Chondrocyte (in vitro differentiated cells): ENCODE measurements at regions not wholly inside any gene's neighbourhood (a gene's known extent, or its start where the extent isn't known, plus 50 kb on each side); places are given as distances from the start of the nearest gene placed in this dataset.

Experiments used
- DNase-seq: peaks from one replicate; pipeline ENCODE4 v3.0.0; 2021; ENCODE audit warnings: mixed read lengths, low spot score
- H3K27ac Mint-ChIP-seq: one replicate; pipeline ENCODE4 v1.8.0; 2021; ENCODE audit warnings: mild to moderate bottlenecking, moderate library complexity, mixed read lengths; ENCODE audit not compliant: unreplicated experiment
- H3K27me3 Mint-ChIP-seq: 2 replicates; pipeline ENCODE4 v1.8.0; 2021; ENCODE audit warnings: low read depth, mixed read lengths
- H3K36me3 Mint-ChIP-seq: 2 replicates; pipeline ENCODE4 v1.8.0; 2021; ENCODE audit warnings: low read depth, mixed read lengths
- H3K4me1 Mint-ChIP-seq: 2 replicates; pipeline ENCODE4 v1.8.0; 2021; ENCODE audit warnings: low read depth, mild to moderate bottlenecking, mixed read lengths
- H3K4me3 Mint-ChIP-seq: one replicate; pipeline ENCODE4 v1.8.0; 2021; ENCODE audit warnings: mild to moderate bottlenecking, moderate library complexity, mixed read lengths; ENCODE audit not compliant: unreplicated experiment
- H3K9me3 Mint-ChIP-seq: 2 replicates; pipeline ENCODE4 v1.8.0; 2021; ENCODE audit warnings: low read depth, mixed read lengths
- TF ChIP-seq, protein P1 (sequence below): fragments of 200-600 bp; sonication (generic); IDR thresholded peaks from 2 replicates; pipeline ENCODE4 v1.5.0; 2021; ENCODE audit warnings: antibody characterized with exemption, mild to moderate bottlenecking, moderate library complexity

DNA sequence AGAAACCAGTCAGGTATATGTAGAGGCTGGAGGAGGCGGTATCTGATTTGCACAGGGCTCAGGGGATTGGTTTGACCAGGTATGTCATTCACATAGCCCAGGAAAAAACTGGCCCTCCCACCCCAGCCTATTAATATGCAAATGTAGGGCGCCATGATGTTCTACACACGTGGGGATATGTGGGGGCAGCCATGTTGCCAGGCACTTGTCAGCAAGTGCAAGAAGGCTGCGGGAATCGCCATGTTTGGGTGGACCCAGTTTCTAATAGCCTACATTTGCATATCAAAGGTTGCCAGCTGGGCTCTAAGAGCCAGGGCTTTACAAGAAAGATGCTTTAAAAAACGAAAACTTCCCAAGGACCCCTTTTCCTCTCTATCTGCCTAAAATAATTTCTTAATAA, 335.1 kb downstream of the SMARCA1 start:
- H3K27ac Mint-ChIP-seq: no peak overlapping the region
- no peaks in the 10 kb centered on the region for H3K36me3 Mint-ChIP-seq
- DNase-seq: no peak
- TF ChIP-seq, protein P1, sequence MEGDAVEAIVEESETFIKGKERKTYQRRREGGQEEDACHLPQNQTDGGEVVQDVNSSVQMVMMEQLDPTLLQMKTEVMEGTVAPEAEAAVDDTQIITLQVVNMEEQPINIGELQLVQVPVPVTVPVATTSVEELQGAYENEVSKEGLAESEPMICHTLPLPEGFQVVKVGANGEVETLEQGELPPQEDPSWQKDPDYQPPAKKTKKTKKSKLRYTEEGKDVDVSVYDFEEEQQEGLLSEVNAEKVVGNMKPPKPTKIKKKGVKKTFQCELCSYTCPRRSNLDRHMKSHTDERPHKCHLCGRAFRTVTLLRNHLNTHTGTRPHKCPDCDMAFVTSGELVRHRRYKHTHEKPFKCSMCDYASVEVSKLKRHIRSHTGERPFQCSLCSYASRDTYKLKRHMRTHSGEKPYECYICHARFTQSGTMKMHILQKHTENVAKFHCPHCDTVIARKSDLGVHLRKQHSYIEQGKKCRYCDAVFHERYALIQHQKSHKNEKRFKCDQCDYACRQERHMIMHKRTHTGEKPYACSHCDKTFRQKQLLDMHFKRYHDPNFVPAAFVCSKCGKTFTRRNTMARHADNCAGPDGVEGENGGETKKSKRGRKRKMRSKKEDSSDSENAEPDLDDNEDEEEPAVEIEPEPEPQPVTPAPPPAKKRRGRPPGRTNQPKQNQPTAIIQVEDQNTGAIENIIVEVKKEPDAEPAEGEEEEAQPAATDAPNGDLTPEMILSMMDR: no peak
- no peaks in the 10 kb centered on the region for H3K27me3 Mint-ChIP-seq
- no peak overlapping the region for H3K4me3 Mint-ChIP-seq
- no peaks in the 10 kb centered on the region for H3K4me1 Mint-ChIP-seq
- H3K9me3 Mint-ChIP-seq: no peaks in the 10 kb centered on the region

DNA sequence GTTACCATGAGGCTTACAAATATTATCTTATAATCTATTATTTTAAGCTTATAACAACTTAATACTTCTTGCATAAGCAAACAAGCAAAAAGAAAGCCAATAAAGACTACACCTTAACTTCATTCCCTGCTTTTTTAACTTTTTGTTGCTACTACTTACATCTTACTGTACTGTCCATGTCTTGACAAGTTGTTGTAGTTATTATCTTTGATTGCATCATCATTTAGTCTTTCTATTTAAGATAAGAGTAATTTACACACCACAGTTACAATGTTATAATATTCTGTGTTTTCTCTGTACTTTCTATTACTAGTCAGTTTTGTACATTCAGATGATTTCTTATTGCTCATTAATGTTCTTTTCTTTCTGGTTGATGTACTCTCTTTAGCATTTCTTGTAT, 346.6 kb downstream of the SMARCA1 start:
- H3K9me3 Mint-ChIP-seq: peaks cover 43% of the 10 kb centered on the region
- no peak overlapping the region for H3K4me3 Mint-ChIP-seq
- DNase-seq: no peak
- H3K27me3 Mint-ChIP-seq: no peaks in the 10 kb centered on the region
- H3K4me1 Mint-ChIP-seq: no peaks in the 10 kb centered on the region
- H3K27ac Mint-ChIP-seq: no peak overlapping the region
- TF ChIP-seq, protein P1: no peak
- peaks cover 9% of the 10 kb centered on the region for H3K36me3 Mint-ChIP-seq

DNA sequence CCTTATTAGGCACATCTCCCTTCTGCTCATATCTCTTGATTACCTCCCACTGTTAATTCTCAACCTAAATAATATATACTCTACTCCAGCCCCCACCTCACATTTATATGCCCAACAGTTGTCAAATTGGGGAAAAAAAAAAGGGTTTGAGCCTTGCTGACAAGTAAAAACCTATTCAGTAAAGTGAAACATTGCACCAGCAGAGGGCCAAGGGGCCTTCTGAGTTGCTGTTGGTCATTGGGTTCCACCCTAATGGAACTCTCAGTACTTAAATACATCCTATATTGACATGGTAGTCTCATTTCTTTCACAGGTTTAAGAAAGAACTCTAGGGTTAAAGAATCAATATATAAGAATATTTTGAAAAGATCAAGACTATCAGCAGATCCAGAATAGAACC, 362.2 kb downstream of the SMARCA1 start:
- H3K4me1 Mint-ChIP-seq: no peaks in the 10 kb centered on the region
- H3K27me3 Mint-ChIP-seq: no peaks in the 10 kb centered on the region
- no peak for DNase-seq
- H3K9me3 Mint-ChIP-seq: peaks cover 18% of the 10 kb centered on the region
- H3K36me3 Mint-ChIP-seq: peaks cover 2% of the 10 kb centered on the region
- no peak overlapping the region for H3K27ac Mint-ChIP-seq
- H3K4me3 Mint-ChIP-seq: no peak overlapping the region
- TF ChIP-seq, protein P1: no peak

DNA sequence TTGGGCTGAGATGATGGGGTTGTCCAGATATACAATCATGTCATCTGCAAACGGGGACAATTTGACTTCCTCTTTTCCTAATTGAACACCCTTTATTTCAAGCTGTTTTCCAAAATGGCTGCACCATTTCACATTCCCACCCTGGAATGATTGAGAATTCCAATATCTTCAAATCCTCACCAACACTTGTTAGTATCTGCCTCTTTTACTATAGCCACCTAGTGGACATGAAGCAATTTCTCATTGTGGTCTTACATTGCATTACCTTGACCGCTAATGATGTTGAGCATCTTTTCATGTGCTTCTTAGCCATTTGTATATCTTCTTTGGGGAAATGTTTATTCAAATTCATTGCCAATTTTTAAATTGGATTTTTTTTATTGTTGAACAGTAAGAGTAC, 364.8 kb downstream of the SMARCA1 start:
- Mint-ChIP-seq H3K9me3 (peaks cover 18% of the 10 kb centered on the region), H3K4me1 (no peaks in the 10 kb centered on the region), H3K27me3 (no peaks in the 10 kb centered on the region), H3K36me3 (peaks cover 2% of the 10 kb centered on the region), H3K4me3 (no peak overlapping the region), H3K27ac (no peak overlapping the region)
- TF ChIP-seq, protein P1: no peak
- DNase-seq: no peak

DNA sequence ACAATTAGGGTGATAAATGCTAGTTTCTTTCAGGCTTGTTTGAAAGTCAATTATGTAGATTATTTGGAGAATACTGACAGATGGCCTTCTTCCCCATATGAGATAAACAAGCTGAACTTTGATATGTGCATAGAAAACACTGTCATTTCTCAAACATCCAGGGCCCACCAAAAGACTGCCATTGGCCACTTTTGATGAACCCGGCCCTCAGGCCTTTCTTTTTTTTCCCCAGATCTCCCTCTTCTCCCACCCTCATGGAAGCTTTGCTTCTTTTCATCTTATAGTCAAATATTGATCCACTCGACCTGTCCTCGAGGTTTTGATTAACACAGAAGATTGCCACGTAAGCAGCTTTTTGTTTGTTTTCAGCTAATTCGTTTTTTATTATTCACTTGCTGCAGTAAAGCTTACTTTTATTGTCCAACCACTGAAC, 377.4 kb downstream of the SMARCA1 start:
- Mint-ChIP-seq H3K9me3 (no peaks in the 10 kb centered on the region), H3K4me3 (no peak overlapping the region), H3K27me3 (no peaks in the 10 kb centered on the region), H3K27ac (no peak overlapping the region), H3K4me1 (peaks cover 21% of the 10 kb centered on the region), H3K36me3 (no peaks in the 10 kb centered on the region)
- TF ChIP-seq, protein P1: no peak
- no peak for DNase-seq
